ENCODE measurements at regions not wholly inside any gene's neighbourhood (a gene's known extent, or its start where the extent isn't known, plus 50 kb on each side); places are given as distances from the start of the nearest gene placed in this dataset.

DNA sequence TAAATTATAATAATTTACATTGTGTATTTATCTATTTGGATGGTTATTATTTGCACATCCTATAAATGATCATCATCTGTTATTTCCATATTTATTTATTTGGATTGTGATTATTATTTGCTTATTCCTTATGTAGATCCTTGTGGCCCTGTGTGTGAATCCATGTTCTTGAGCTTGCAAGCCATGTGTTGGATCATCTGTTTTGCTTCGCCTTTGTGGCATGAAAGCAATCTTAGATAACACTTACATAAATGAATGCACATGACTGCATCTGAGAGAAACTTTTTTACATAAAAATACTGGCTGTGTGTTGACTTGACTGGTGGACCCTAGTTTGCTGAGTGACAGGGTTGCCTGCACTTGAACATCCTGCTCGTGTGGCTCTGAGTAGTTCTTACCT, 1024.5 kb upstream of the RBFOX1 start:
- TF ChIP-seq BHLHE40 (IDR thresholded peaks at IDR 0.05; ENCODE audit: borderline replicate concordance) (no peak), ARNT (IDR thresholded peaks at IDR 0.05) (no peak), FOXM1 (IDR thresholded peaks at IDR 0.05; ENCODE audit: borderline replicate concordance) (no peak), TARDBP (IDR thresholded peaks at IDR 0.05) (no peak), L3MBTL2 (conservative IDR thresholded peaks at IDR 0.05) (no peak)
- TF ChIP-seq, protein P1, sequence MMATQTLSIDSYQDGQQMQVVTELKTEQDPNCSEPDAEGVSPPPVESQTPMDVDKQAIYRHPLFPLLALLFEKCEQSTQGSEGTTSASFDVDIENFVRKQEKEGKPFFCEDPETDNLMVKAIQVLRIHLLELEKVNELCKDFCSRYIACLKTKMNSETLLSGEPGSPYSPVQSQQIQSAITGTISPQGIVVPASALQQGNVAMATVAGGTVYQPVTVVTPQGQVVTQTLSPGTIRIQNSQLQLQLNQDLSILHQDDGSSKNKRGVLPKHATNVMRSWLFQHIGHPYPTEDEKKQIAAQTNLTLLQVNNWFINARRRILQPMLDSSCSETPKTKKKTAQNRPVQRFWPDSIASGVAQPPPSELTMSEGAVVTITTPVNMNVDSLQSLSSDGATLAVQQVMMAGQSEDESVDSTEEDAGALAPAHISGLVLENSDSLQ (IDR thresholded peaks at IDR 0.05), result no peak
- no peak for DNase-seq (ENCODE audit: extremely low spot score)
- ChIA-PET POLR2A (no interaction called here), CTCF (no interaction called here)

DNA sequence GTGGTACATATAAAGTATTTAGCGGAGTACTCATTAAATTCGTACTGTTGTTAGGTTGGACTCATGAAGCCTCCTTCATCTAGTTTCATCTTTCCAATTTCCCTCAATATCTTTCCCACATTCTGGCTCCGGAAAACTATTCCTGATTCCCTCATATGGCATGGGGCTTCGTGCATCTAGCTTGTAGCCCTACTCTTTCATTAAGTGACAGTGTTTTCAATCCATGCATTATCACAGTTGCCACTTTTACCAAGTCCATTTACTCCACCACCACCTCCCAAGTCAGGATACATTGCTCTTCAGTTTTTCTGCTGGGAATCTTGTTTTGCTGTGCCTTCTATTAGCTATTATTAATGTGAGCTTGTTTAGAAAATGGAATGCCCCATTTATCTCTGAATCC, 1032.1 kb upstream of the RBFOX1 start:
- no peak for DNase-seq (ENCODE audit: extremely low spot score)
- ChIA-PET CTCF (no interaction called here), POLR2A (no interaction called here)
- TF ChIP-seq CTBP1 (IDR thresholded peaks at IDR 0.05; ENCODE audit: borderline replicate concordance) (no peak), FOXK2 (IDR thresholded peaks at IDR 0.05) (no peak), ELF4 (IDR thresholded peaks at IDR 0.05) (no peak), FOXA1 (IDR thresholded peaks at IDR 0.05) (no peak), LEF1 (IDR thresholded peaks at IDR 0.05; ENCODE audit: borderline replicate concordance) (no peak)

DNA sequence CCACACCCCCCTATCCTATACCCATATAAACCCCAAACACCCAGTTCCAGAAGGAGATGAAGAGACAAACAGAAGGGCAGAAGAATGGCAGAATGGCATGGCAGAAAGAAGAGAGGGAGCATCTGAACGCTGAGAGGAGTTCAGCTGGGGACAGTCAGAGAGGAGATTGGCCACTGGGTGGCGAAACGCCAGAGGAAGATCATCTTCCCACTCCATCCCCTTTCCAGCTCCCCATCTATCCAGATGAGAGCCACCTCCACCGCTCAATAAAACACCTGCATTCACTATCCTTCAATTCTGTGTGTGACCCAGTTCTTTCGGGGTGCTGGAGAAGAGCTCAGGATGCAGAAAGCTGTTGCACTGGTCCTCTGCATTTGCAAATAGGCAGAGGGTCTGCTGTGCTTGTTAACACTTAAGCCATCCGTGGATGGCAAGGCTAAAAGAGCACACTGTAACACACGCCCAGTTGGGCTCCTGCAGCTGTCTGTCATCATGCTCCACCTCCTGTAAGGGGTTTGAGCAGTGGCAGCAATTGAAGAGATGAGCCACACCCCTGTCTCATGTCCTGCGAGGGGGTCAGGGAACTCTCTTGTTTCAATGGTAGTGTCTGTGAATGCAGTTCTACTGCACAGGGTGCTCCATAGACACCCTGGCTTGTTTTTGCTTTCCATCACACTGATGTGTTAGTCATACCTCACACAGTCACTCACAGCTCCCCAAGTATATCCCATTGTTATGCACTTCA, 1034.8 kb upstream of the RBFOX1 start:
- ChIA-PET POLR2A (no interaction called here), CTCF (no interaction called here)
- TF ChIP-seq, protein P1 (IDR thresholded peaks at IDR 0.05), result no peak
- no peak for TF ChIP-seq FOXM1 (IDR thresholded peaks at IDR 0.05; ENCODE audit: borderline replicate concordance)
- no peak for DNase-seq (ENCODE audit: extremely low spot score)

DNA sequence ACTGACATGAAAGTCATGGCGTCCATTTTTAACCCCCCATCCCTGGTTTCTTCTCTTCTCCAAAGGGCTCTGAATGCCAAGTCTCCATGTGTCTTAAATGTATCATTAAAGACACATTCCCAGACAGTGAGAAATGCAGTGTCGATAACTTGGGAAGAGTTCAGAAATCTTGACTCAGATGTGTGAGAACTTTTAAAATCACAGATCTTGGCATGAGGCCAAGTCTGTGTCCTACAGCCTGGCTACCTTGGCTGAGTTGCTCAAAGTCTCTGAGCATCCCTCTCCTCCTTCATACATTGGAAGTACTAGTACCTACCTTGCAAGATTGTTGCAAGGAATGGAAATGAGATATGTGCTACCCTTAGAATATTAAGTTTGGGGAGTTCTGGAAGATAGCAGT, 1046.5 kb upstream of the RBFOX1 start:
- POLR2A ChIA-PET, result no interaction called here
- no peak for DNase-seq (ENCODE audit: extremely low spot score)
- TF ChIP-seq ARNT (IDR thresholded peaks at IDR 0.05) (no peak), FOXA1 (IDR thresholded peaks at IDR 0.05) (no peak), BHLHE40 (IDR thresholded peaks at IDR 0.05; ENCODE audit: borderline replicate concordance) (no peak), ZNF384 (IDR thresholded peaks at IDR 0.05) (no peak), ELF4 (IDR thresholded peaks at IDR 0.05) (no peak), FOXK2 (IDR thresholded peaks at IDR 0.05) (no peak)
- CTCF ChIA-PET, result no interaction called here

DNA sequence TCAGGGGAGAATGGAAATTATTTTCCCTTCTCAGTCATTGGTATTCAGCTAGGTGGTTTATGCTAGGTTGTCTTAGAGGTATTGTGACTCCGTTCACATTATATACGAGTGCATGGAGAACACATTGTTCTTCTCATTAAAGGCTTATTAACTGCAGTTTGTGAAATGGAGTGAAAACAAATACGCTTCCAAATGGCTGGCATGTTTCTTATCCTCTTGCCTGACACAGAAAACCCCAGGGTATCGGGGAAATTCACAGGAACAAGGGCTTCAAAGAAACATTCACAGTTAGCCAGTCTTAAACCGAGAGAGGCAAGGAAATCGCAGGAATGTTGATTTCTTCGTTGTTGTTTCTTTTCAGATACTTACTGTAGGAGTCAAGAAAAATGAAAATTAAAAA, 1047.9 kb upstream of the RBFOX1 start:
- CTCF ChIA-PET, result no interaction called here

DNA sequence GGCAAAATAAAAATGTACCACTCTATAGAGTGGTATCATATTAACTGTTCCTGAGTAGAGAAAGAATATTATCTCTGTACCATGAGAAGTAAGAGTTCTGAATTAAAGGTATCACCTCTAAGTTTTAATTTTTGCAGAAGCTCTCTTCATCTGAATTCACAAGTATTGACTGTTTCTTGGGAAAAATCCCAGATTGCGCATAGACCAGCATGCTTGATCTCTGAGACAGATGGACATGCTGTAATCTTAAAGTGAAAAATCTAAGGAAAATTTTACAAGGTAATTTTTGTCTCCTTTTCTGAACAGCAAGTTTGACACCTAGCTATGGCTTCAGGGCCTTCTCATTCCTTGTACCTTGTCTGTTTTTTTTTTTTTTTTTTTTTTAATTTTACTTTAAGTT, 1050.7 kb upstream of the RBFOX1 start:
- DNase-seq (ENCODE audit: extremely low spot score), result no peak
- CTCF ChIA-PET, result no interaction called here
- POLR2A ChIA-PET, result no interaction called here
- TF ChIP-seq SP1 (IDR thresholded peaks at IDR 0.05), result no peak
- TF ChIP-seq HDGF (IDR thresholded peaks at IDR 0.05; ENCODE audit: borderline replicate concordance), result no peak

More for the DNA sequence above, 1047.9 kb upstream of the RBFOX1 start:
- POLR2A ChIA-PET, result no interaction called here
- TF ChIP-seq FOXK2 (IDR thresholded peaks at IDR 0.05) (no peak), CTBP1 (IDR thresholded peaks at IDR 0.05; ENCODE audit: borderline replicate concordance) (no peak), NFRKB (IDR thresholded peaks at IDR 0.05) (no peak), L3MBTL2 (conservative IDR thresholded peaks at IDR 0.05) (no peak), LEF1 (IDR thresholded peaks at IDR 0.05; ENCODE audit: borderline replicate concordance) (no peak), ARNT (IDR thresholded peaks at IDR 0.05) (no peak), TARDBP (IDR thresholded peaks at IDR 0.05) (no peak), HDGF (IDR thresholded peaks at IDR 0.05; ENCODE audit: borderline replicate concordance) (no peak), SP1 (IDR thresholded peaks at IDR 0.05) (no peak), FOXM1 (IDR thresholded peaks at IDR 0.05; ENCODE audit: borderline replicate concordance) (no peak), ELF4 (IDR thresholded peaks at IDR 0.05) (no peak), BHLHE40 (IDR thresholded peaks at IDR 0.05; ENCODE audit: borderline replicate concordance) (no peak), SUZ12 (IDR thresholded peaks at IDR 0.05) (no peak)
- TF ChIP-seq, protein P1 (IDR thresholded peaks at IDR 0.05), result no peak
- no peak for DNase-seq (ENCODE audit: extremely low spot score)

DNA sequence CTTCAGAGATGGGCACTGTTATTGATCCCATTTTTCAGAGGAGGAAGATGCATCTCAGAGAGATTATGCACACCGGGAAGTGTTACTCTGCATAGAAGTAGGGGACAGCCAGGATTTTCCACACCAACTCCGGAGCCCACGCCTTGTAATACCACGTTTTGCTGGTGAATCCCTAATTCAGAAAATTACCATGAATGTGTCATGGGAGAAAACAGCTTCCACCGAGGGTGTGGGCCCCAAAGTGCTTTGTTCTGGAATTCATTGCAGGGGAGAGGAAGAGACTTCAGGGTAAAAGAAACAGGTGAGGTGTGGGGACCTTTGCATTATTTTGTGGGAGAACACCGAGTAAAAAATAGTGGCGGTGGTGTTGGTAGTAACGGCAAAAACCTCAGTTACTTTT, 1051.4 kb upstream of the RBFOX1 start:
- TF ChIP-seq SUZ12 (IDR thresholded peaks at IDR 0.05) (no peak), LEF1 (IDR thresholded peaks at IDR 0.05; ENCODE audit: borderline replicate concordance) (no peak), BHLHE40 (IDR thresholded peaks at IDR 0.05; ENCODE audit: borderline replicate concordance) (no peak), TARDBP (IDR thresholded peaks at IDR 0.05) (no peak), ELF4 (IDR thresholded peaks at IDR 0.05) (no peak), FOXM1 (IDR thresholded peaks at IDR 0.05; ENCODE audit: borderline replicate concordance) (no peak), ZNF384 (IDR thresholded peaks at IDR 0.05) (no peak), FOXA1 (IDR thresholded peaks at IDR 0.05) (no peak), NFRKB (IDR thresholded peaks at IDR 0.05) (no peak), SP1 (IDR thresholded peaks at IDR 0.05) (no peak), HDGF (IDR thresholded peaks at IDR 0.05; ENCODE audit: borderline replicate concordance) (no peak), L3MBTL2 (conservative IDR thresholded peaks at IDR 0.05) (no peak), CTBP1 (IDR thresholded peaks at IDR 0.05; ENCODE audit: borderline replicate concordance) (no peak)
- TF ChIP-seq, protein P1 (IDR thresholded peaks at IDR 0.05), result no peak
- DNase-seq (ENCODE audit: extremely low spot score), result no peak
- CTCF ChIA-PET, result no interaction called here
- POLR2A ChIA-PET, result no interaction called here
